ENCODE measurements at regions not wholly inside any gene's neighbourhood (a gene's known extent, or its start where the extent isn't known, plus 50 kb on each side); places are given as distances from the start of the nearest gene placed in this dataset.

DNA sequence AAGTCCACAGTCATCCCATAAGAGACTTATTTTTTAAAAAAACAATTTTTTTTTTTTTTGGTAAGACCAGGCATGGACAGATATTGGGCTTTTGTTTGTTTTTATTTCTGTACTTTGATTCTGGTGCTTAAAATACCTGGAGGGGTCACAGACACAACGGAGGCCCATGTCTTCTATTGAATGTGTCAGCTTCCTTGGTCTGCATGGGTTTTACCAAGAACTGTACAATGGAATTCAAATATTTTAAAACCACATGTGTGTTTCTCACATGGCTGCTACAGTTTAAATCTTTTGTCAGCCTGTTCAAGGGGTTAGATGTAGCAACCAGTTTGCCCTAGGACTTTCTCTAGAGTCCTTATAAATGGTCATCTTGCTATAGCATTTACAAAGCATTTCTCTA is 139.8 kb downstream of the SOX4 start:
- DNase-seq (no peak), FAIRE-seq (no peak), ATAC-seq (no peak)
- no peak for TF ChIP-seq CTCF (IDR thresholded peaks at IDR 0.05)
- no peaks in the 10 kb centered on the region for H3K36me3 ChIP-seq
- H3K27ac ChIP-seq, result no peak overlapping the region
- no peaks in the 10 kb centered on the region for H3K4me1 ChIP-seq
- no peaks in the 10 kb centered on the region for H3K9me3 ChIP-seq
- H3K4me3 ChIP-seq, result no peak overlapping the region
- 68 to 83% methylated on average over 1 of the region's 1 CpG for WGBS, 2 donors
- no peaks in the 10 kb centered on the region for H3K27me3 ChIP-seq
- intact Hi-C loops (cut with DNase I), result no loop called here

- Histone ChIP-seq H3K27ac (no peak overlapping the region), H3K9me3 (no peaks in the 10 kb centered on the region), H3K4me1 (no peaks in the 10 kb centered on the region), H3K4me3 (no peak overlapping the region), H3K36me3 (no peaks in the 10 kb centered on the region), H3K27me3 (no peaks in the 10 kb centered on the region)
- no peak for TF ChIP-seq CTCF (IDR thresholded peaks at IDR 0.05)
- WGBS, 2 donors, result 75 to 83% methylated on average over 3 of the region's 3 CpGs
- intact Hi-C loops (cut with DNase I), result no loop called here
- DNase-seq, result no peak
- no peak for ATAC-seq
- no peak for FAIRE-seq
These were observed 140.7 kb downstream of the SOX4 start for GRCh38 chr6:21734204-21734603.

DNA sequence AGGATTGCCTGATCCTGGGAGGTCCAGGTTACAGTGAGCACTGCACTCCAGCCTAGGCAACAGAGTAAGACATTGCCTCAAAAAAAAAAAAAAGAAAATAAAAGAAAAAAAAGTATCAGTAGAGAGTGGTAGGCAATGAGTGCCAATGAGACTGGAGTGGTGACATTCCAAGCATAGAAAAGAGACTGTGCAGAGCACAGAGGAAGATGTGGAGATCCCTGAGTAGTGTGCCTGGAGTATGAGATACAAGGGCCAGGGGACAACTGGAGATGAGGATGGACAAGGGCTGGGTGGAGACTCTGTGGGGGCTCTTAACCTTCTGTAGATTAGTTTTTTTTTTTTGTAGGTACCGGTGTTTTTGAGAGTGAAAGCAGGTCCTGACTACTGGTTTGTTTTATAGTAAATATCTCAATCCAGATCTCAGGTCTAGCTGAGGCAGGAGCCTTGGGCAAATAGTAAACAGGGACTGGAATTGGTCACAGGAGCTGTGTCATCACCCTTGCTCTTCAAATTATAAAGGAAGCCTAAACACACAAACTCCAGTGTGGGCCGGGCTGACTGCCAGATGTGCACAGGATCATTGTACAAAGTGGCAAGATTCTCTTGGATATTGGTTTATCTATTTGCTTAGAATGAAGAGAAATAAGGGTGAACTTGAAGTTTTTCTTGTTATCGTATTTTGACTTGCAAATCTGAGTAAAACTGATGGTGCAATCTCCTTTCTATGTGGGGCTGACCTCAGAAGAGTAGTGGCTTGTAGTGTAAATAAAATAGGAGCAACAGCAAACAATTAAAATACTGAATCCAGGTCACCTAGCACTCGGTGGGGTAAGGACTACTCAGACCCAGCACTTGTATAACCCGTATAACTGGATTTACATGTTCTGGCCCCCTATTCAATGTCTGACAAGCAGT is 144.9 kb downstream of the SOX4 start:
- ATAC-seq, result peak; percentile 56 to 76 (median 61)
- peak overlapping the region in 3 of 4 donors; percentile 32 to 57 (median 37) for H3K27ac ChIP-seq
- intact Hi-C loops (cut with DNase I), result no loop called here
- no peaks in the 10 kb centered on the region for H3K27me3 ChIP-seq
- H3K36me3 ChIP-seq, result no peaks in the 10 kb centered on the region
- no peak for DNase-seq
- no peaks in the 10 kb centered on the region for H3K9me3 ChIP-seq
- no peak for TF ChIP-seq CTCF (IDR thresholded peaks at IDR 0.05)
- FAIRE-seq, result no peak
- 44 to 53% methylated on average over 5 of the region's 5 CpGs for WGBS, 2 donors
- H3K4me1 ChIP-seq, result peaks cover 0 to 15% (median 12%) of the 10 kb centered on the region in 3 donors
- H3K4me3 ChIP-seq, result no peak overlapping the region

- no peak for ATAC-seq
- no peak for FAIRE-seq
- intact Hi-C loops (cut with DNase I), result no loop called here
- H3K27ac ChIP-seq, result peak overlapping the region in 3 of 4 donors; percentile 32 to 57 (median 37)
- no peaks in the 10 kb centered on the region for H3K27me3 ChIP-seq
- 46 to 53% methylated on average over 2 of the region's 2 CpGs for WGBS, 2 donors
- H3K9me3 ChIP-seq, result no peaks in the 10 kb centered on the region
- H3K4me1 ChIP-seq, result peaks cover 0 to 15% (median 12%) of the 10 kb centered on the region in 3 donors
- no peak overlapping the region for H3K4me3 ChIP-seq
- no peak for TF ChIP-seq CTCF (IDR thresholded peaks at IDR 0.05)
- DNase-seq, result no peak
- H3K36me3 ChIP-seq, result no peaks in the 10 kb centered on the region
These were observed 145.7 kb downstream of the SOX4 start for GRCh38 chr6:21739241-21739640.

- Histone ChIP-seq H3K4me1 (peaks cover 0 to 15% (median 12%) of the 10 kb centered on the region in 3 donors), H3K36me3 (no peaks in the 10 kb centered on the region), H3K27me3 (no peaks in the 10 kb centered on the region), H3K9me3 (no peaks in the 10 kb centered on the region), H3K4me3 (no peak overlapping the region), H3K27ac (peak overlapping the region in 3 of 4 donors; percentile 32 to 57 (median 37))
- intact Hi-C loops (cut with DNase I), result no loop called here
- DNase-seq (no peak), FAIRE-seq (no peak), ATAC-seq (peak in 2 of 4 donors; percentile 31 to 56)
- WGBS, 2 donors, result 49 to 50% methylated on average over 5 of the region's 5 CpGs
- no peak for TF ChIP-seq CTCF (IDR thresholded peaks at IDR 0.05)
These were observed 146.3 kb downstream of the SOX4 start for GRCh38 chr6:21739838-21740237.
